Fibroblast of villous mesenchyme (primary cell): ENCODE measurements at regions not wholly inside any gene's neighbourhood (a gene's known extent, or its start where the extent isn't known, plus 50 kb on each side); places are given as distances from the start of the nearest gene placed in this dataset.

Source experiments
- DNase-seq: peaks from one replicate; pipeline ENCODE4 v3.0.0-alpha.2; 2010; ENCODE audit warnings: low read depth
- H3K4me3 ChIP-seq: 2 replicates; pipeline ENCODE4 v1.5.1; 2011; ENCODE audit warnings: low read depth, mild to moderate bottlenecking, low read length
- TF ChIP-seq, protein P1 (sequence below): IDR thresholded peaks from 2 replicates; pipeline ENCODE4 v1.5.1; 2012; ENCODE audit warnings: low read depth, mild to moderate bottlenecking, low read length; ENCODE audit not compliant: insufficient read depth

DNA sequence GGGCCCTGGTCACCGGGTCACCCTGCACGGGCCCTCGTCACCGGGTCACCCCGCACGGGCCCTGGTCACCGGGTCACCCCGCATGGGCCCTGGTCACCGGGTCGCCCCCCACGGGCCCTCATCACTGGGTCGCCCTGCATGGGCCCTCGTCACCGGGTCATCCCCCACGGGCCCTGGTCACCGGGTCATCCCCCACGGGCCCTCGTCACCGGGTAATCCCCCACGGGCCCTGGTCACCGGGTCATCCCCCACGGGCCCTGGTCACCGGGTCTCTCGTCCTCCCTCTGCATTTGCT lies 77.6 kb downstream of the RIPK4 start:
- no peak overlapping the region for H3K4me3 ChIP-seq
- TF ChIP-seq, protein P1, sequence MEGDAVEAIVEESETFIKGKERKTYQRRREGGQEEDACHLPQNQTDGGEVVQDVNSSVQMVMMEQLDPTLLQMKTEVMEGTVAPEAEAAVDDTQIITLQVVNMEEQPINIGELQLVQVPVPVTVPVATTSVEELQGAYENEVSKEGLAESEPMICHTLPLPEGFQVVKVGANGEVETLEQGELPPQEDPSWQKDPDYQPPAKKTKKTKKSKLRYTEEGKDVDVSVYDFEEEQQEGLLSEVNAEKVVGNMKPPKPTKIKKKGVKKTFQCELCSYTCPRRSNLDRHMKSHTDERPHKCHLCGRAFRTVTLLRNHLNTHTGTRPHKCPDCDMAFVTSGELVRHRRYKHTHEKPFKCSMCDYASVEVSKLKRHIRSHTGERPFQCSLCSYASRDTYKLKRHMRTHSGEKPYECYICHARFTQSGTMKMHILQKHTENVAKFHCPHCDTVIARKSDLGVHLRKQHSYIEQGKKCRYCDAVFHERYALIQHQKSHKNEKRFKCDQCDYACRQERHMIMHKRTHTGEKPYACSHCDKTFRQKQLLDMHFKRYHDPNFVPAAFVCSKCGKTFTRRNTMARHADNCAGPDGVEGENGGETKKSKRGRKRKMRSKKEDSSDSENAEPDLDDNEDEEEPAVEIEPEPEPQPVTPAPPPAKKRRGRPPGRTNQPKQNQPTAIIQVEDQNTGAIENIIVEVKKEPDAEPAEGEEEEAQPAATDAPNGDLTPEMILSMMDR: no peak
- DNase-seq: no peak

DNA sequence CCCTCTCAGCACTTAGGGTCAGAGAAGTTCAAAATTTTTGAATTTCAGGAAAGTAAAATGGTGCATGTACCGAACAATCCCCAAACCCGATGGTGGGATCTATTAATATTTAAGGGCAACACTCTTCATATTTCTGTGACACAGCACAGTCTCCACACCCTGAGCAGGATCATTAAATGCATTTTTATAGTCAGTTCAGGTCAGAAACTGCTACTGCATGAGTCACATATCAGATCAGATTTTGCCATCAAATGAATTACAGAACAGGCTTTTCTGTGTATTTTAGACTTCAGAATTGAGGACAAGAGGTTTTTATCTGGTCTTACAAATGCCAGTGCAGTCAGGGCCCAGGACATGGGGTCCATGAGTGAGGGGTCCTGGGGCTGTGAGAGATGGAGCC lies 79.2 kb downstream of the RIPK4 start:
- no peak for DNase-seq
- TF ChIP-seq, protein P1: no peak
- no peak overlapping the region for H3K4me3 ChIP-seq

DNA sequence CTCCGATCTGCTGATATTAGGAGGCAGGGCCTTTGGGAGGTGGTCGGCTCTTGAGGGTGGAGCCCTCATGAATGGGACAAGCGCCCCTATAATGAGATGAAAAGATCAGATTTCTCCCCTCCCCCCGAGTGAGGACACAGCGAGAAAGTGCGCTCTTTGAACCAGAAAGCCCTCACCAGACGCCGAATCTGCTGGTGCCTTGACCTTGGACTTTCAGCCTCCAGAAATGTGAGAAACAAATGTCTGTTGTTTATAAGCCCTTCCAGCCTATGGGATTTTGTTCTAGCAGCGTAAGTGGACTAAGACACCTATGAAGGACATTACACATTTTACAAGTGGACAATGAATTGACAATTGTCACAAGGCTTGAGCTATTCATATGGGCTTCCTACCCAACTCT lies 80.2 kb downstream of the RIPK4 start:
- no peak overlapping the region for H3K4me3 ChIP-seq
- DNase-seq: no peak
- TF ChIP-seq, protein P1: no peak

DNA sequence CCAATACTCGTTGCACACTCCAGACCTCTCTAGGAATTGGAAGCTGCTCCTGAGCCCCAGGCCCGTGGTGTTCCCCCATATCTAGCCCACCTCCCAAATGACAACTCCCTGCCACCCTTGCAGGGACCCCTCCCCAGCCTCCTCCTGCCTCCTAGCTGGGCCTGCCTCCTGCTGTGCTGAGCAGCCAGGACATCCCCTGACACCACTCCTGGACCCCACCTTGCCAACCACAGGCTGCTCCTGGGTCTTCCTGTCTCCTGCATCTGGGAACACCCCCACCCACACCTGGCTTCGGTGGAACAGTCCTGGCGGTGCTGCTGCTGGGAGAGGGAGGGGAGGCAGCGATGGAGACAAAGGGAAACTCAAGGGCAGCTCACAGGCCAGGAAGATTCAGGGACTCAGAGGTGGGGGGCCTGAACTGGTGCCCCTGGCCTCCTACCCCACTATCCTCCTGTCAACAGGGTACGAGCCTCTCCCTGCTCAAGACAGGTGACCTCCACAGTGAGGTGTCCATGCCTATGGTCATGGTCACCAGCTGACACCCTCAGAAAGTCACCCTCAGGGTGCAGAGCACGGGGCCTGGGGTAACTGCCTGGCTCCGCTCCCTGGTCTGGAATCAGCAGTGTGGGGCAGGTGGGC lies 81.2 kb downstream of the RIPK4 start:
- no peak for DNase-seq
- H3K4me3 ChIP-seq: no peak overlapping the region
- TF ChIP-seq, protein P1: no peak

DNA sequence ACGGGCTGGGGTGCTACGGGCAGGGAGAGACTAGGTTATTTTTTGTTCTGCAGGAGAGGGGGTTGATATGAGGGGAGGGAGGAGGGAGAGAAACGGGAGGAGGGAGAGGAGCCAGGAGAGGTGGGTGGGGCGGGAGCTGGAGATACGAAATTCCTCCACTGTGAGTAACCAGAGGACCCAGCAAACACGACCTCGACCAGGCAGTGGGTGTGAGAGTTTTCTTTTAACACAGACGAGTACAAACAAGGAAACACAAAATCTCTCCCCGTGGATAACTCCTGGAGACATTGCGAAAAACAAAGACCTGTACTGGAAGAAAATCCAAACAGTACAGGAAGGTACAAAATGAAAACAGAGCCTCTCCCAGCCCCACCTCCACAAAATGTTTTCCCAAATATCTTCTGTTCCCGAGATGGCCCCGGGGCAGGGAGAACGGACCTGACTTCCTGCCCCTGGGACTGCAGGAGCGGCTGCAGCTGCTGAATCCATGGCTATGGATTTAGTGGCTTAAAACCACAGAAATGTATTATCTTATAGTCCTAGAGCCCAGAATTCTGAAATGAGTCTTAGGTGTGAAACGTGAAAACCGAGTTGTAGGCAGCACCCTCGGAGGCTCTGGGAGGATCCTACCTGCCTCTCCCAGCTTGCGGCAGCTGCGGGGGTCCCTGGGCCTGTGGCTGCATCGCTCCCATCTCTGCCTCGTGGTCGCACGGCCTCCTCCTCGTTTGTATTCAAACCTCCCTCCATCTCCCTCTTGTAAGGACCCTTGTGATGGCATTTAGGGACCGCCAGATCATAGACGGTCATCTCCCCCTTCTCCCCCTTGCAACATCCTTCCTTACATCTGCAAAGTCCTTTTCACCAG lies 82.2 kb downstream of the RIPK4 start:
- peak overlapping the region; percentile 26 for H3K4me3 ChIP-seq

DNA sequence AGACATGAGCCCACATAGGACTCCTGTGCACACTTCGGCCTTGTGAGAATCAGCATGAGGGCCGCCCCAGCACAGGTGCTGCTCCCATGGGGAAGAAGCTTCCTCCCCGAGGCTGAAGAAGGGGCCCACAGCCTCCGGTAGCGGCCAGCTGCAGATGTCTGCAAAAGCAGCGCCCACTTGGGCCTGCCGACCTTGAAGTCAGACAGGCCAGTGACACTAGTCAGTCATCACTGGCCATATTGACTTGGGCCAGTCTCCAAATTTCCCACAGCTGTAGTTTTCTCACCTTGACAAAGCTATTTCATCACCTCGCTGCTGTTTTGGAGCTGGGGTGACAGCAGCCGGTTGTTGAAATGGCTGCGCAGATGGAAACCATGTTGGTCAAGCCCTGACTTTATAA lies 83.0 kb downstream of the RIPK4 start:
- no peak overlapping the region for H3K4me3 ChIP-seq
- DNase-seq: no peak
- TF ChIP-seq, protein P1: no peak

More for the DNA sequence above, 82.2 kb downstream of the RIPK4 start:
- DNase-seq: peak; percentile 54
- TF ChIP-seq, protein P1: no peak
